ENCODE measurements at regions not wholly inside any gene's neighbourhood (a gene's known extent, or its start where the extent isn't known, plus 50 kb on each side); places are given as distances from the start of the nearest gene placed in this dataset.
"Not testable (repeated sequence)": the region's sequence is repeated elsewhere in the genome, so short reads cannot be mapped to it uniquely, and the experiment has no call there.

GRCh38 chr7:104956753-104957450, 57.1 kb upstream of the KMT2E start:
- TF ChIP-seq CTCF (IDR thresholded peaks at IDR 0.05; ENCODE audit: extremely low read depth, missing control alignments) = no peak
- peak; percentile 58 for DNase-seq (ENCODE audit: low spot score)

GRCh38 chr7:104958371-104958865, 55.6 kb upstream of the KMT2E start:
- DNase-seq (ENCODE audit: low spot score) = no peak
- no peak for TF ChIP-seq CTCF (IDR thresholded peaks at IDR 0.05; ENCODE audit: extremely low read depth, missing control alignments)

GRCh38 chr7:104959483-104959882, 54.5 kb upstream of the KMT2E start:
- not testable (repeated sequence) for DNase-seq (ENCODE audit: low spot score)

GRCh38 chr7:104960741-104961448, 53.1 kb upstream of the KMT2E start:
- DNase-seq (ENCODE audit: low spot score) = no peak
- no peak for TF ChIP-seq CTCF (IDR thresholded peaks at IDR 0.05; ENCODE audit: extremely low read depth, missing control alignments)

- no peak for DNase-seq (ENCODE audit: low spot score)
- TF ChIP-seq CTCF (IDR thresholded peaks at IDR 0.05; ENCODE audit: extremely low read depth, missing control alignments) = no peak
Observed at GRCh38 chr7:104961821-104962220, 52.2 kb upstream of the KMT2E start.

GRCh38 chr7:104962781-104963180, 51.2 kb upstream of the KMT2E start:
- DNase-seq (ENCODE audit: low spot score) = no peak
- no peak for TF ChIP-seq CTCF (IDR thresholded peaks at IDR 0.05; ENCODE audit: extremely low read depth, missing control alignments)

- no peak for DNase-seq (ENCODE audit: low spot score)
- no peak for TF ChIP-seq CTCF (IDR thresholded peaks at IDR 0.05; ENCODE audit: extremely low read depth, missing control alignments)
Observed at GRCh38 chr7:104963378-104963990, 50.5 kb upstream of the KMT2E start.
